Astrocyte of the spinal cord (primary cell): ENCODE measurements at regions not wholly inside any gene's neighbourhood (a gene's known extent, or its start where the extent isn't known, plus 50 kb on each side); places are given as distances from the start of the nearest gene placed in this dataset.

ENCODE experiments used
- DNase-seq: peaks from one replicate; pipeline ENCODE4 v3.0.0; 2011; ENCODE audit warnings: low read depth, low spot score
- H3K4me3 ChIP-seq: 2 replicates; pipeline ENCODE4 v1.5.1; 2011; ENCODE audit warnings: low read depth, mild to moderate bottlenecking, low read length, moderate library complexity
- in situ Hi-C: cut with HindIII; loops from 2 replicates; pipeline ENCODE4 v1.10.0; 2017; ENCODE audit warnings: low sequenced_read_pairs
- TF ChIP-seq, protein P1 (sequence below): IDR thresholded peaks from 2 replicates; pipeline ENCODE4 v1.5.1; 2012; ENCODE audit warnings: low read depth, mild to moderate bottlenecking, low read length, inconsistent platforms

DNA sequence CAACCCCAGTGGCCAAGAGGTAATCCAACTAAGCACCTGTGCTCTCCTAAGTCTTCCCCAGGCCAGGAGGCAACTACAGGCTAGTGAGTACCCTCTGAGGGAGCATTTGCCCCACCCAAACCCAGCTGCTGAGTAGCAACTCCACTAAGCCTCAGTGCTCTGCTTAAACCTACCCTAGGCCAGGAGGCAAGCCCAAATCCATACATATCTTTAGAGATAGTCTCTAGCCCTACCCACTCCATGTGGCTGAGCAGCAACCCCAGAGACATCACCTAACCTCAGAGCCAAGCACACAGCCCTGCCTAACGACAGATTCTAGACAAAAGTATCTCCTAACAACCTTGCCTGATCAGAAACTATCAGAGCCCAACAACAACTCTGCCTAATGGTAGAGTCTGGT is 132.8 kb upstream of the TTC14 start:
- TF ChIP-seq, protein P1, sequence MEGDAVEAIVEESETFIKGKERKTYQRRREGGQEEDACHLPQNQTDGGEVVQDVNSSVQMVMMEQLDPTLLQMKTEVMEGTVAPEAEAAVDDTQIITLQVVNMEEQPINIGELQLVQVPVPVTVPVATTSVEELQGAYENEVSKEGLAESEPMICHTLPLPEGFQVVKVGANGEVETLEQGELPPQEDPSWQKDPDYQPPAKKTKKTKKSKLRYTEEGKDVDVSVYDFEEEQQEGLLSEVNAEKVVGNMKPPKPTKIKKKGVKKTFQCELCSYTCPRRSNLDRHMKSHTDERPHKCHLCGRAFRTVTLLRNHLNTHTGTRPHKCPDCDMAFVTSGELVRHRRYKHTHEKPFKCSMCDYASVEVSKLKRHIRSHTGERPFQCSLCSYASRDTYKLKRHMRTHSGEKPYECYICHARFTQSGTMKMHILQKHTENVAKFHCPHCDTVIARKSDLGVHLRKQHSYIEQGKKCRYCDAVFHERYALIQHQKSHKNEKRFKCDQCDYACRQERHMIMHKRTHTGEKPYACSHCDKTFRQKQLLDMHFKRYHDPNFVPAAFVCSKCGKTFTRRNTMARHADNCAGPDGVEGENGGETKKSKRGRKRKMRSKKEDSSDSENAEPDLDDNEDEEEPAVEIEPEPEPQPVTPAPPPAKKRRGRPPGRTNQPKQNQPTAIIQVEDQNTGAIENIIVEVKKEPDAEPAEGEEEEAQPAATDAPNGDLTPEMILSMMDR, result no peak
- no peak for DNase-seq
- no peak overlapping the region for H3K4me3 ChIP-seq
- in situ Hi-C loops, result no loop called here

DNA sequence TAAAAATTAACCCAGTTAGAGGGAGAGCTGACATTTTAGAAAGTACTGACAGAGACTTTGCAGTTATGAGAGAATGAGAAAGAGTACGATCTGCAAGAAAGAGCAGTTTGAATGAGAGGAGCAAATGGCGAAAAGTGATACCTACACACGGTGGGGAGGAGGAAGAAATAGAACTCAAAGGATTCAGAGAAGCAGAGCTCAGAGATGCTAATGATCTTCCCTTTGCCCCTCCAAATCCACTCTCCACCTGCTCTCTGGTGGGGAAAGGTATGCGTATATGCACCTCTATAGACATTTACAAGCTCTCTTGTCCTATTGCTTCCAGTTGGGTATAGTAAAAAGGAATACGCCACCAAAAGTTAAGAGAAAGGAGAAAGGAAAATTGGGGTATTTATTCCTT is 123.3 kb upstream of the TTC14 start:
- DNase-seq, result no peak
- TF ChIP-seq, protein P1, result no peak
- H3K4me3 ChIP-seq, result no peak overlapping the region
- in situ Hi-C loops, result no loop called here

DNA sequence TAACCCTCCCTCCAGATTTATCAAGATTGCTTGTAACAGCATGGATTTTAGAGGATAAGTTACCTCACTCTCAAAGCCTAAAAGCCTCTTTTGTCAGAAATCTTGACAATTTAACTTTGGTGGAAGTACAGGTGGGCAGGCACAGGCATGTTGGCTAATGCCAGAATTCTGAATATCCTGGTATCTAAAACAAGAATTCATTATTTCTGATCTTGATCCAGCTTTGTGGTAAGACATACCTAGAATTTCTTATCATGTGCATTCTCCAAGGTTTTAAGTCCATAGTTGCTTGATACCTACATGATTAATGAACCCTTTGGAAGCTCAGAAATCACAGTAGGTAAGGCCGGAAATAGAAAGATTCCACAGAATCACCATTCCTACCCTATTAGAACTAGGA is 109.9 kb upstream of the TTC14 start:
- DNase-seq, result no peak
- TF ChIP-seq, protein P1, result no peak
- H3K4me3 ChIP-seq, result no peak overlapping the region
- in situ Hi-C loops, result no loop called here

DNA sequence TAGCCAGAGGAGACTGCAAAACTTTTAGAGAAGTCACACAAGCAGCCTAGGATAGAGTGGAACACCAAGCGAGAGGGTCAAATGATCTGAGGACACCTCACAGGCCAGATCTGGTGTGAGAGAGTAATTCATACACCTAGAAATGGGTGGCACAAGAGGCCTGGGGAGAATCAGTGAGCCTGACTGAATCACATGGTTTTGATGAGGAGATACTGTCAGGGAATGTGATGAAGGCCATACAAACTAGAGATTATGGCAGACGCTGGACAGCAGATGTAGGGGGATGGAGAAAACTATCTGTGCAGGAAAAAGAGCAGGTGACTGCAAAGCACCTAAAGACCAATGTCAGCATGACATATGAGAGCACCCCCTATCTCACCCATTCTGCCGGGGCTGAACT is 105.0 kb upstream of the TTC14 start:
- in situ Hi-C loops, result no loop called here
- TF ChIP-seq, protein P1, result no peak
- H3K4me3 ChIP-seq, result no peak overlapping the region
- DNase-seq, result no peak

DNA sequence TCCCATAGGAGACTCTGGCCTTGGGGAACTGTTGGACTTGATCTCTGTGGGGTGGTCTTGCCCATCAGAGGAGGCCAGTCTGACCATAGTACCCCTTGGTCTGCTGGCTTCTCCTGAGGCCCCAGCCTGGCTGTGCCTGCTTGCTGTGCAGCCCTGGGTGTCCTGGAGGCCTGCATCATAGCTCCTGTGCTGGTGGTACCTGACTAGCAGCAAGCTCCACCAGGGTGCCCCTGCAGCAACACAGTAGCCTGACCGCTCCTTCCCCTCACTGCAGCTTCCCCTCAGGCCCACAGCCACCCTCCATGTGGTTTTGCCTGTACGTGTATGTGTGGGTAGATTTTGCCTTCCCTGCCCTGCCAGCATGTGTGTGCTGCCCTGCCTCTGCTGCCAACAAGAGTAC is 85.6 kb upstream of the TTC14 start:
- in situ Hi-C loops, result no loop called here
- TF ChIP-seq, protein P1, result no peak
- no peak for DNase-seq
- no peak overlapping the region for H3K4me3 ChIP-seq

DNA sequence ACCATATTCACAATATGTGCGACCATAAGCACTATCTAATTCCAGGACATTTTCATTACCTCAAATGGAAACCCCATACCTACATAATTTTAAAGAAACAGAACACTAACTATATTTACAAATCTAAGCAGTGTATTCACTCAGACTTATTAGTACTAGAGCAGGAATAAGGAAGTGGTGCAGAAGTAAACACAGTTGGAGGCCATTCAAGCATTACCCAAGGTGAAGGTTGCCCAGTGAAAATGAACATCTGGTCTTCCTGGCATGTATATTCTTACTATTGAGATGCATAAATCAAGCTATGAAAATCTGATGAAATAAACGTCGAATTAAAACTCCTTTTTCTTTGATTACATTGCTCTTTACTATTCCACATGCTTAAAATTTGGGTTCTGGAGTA is 78.9 kb upstream of the TTC14 start:
- DNase-seq, result no peak
- no peak overlapping the region for H3K4me3 ChIP-seq
- TF ChIP-seq, protein P1, result no peak
- in situ Hi-C loops, result no loop called here

DNA sequence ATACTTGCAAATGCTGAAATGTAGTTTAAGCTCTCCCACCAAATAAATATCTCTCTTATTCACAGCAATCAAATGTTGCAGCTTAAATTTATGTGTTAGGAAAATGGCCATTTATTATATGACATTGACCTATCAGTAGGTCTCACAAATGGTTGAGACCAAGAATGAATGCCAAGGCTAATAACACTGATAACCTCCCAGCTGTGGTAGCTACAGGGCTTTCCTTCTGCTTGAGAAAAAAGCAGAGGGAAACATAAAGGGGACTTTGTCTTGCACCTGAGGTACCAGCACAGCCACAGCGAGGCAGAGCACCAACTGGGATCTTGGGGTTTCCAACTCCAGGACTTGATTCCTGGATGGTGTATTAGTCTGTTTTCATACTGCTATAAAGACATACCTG is 73.1 kb upstream of the TTC14 start:
- in situ Hi-C loops, result no loop called here
- no peak for DNase-seq
- no peak overlapping the region for H3K4me3 ChIP-seq
- TF ChIP-seq, protein P1, result no peak
